Activated naive CD8-positive, alpha-beta T cell treated with anti-CD3 and anti-CD28 coated beads, Interleukin-2, amount 10 ng/mL, durations not matched to agents 7 days and 5 days (primary cell): ENCODE measurements at regions not wholly inside any gene's neighbourhood (a gene's known extent, or its start where the extent isn't known, plus 50 kb on each side); places are given as distances from the start of the nearest gene placed in this dataset.
"Not testable (repeated sequence)": the region's sequence is repeated elsewhere in the genome, so short reads cannot be mapped to it uniquely, and the experiment has no call there.

Experiments
- ATAC-seq: fragments of 150-1000 bp; cut with Tn5 transposase; one replicate; pipeline ENCODE4 v1.10.0; 2021; ENCODE audit warnings: low read depth, moderate library complexity
- POLR2A ChIA-PET: fragments of 350-600 bp; sonication (Branson Sonifier 250); formaldehyde crosslinking; loops from one replicate; lab custom pipeline; 2021; ENCODE audit warnings: antibody characterized with exemption; lab: Charles Lee
- DNase-seq: peaks from one replicate; pipeline ENCODE4 v3.0.0; 2021
- H3K27ac Mint-ChIP-seq: one replicate; pipeline ENCODE4 v1.8.0; 2022; ENCODE audit warnings: mild to moderate bottlenecking, mixed read lengths
- H3K27me3 Mint-ChIP-seq: one replicate; pipeline ENCODE4 v1.8.0; 2022; ENCODE audit warnings: mild to moderate bottlenecking, moderate library complexity, mixed read lengths
- H3K36me3 Mint-ChIP-seq: one replicate; pipeline ENCODE4 v1.8.0; 2021; ENCODE audit warnings: mild to moderate bottlenecking, mixed read lengths
- H3K4me1 Mint-ChIP-seq: one replicate; pipeline ENCODE4 v1.8.0; 2021; ENCODE audit warnings: mixed read lengths
- H3K4me3 Mint-ChIP-seq: one replicate; pipeline ENCODE4 v1.8.0; 2022; ENCODE audit warnings: mild to moderate bottlenecking, moderate library complexity, mixed read lengths
- H3K9me3 Mint-ChIP-seq: one replicate; pipeline ENCODE4 v1.8.0; 2021; ENCODE audit warnings: mixed read lengths

DNA sequence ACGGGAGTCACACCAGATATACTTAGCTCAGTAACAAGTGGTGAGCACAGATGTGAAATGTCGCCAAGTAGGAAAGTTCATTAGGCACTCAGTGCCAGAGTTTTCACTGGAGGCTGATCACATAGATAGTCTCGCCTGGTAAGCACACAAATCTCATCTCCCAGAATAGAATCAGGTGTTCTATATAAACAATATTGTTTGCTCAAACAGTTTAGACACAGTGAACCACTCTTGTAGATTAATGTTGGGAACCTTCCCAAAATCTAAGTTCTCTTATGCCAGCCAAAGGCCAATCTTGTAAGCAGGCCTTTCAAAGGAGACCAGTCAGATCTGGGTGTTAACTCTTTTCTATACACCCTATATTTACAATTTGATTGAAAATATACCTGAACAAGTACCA lies 716.5 kb upstream of the GRM3 start:
- Mint-ChIP-seq H3K27me3 (no peaks in the 10 kb centered on the region), H3K9me3 (peaks cover 7% of the 10 kb centered on the region), H3K27ac (no peak overlapping the region)

DNA sequence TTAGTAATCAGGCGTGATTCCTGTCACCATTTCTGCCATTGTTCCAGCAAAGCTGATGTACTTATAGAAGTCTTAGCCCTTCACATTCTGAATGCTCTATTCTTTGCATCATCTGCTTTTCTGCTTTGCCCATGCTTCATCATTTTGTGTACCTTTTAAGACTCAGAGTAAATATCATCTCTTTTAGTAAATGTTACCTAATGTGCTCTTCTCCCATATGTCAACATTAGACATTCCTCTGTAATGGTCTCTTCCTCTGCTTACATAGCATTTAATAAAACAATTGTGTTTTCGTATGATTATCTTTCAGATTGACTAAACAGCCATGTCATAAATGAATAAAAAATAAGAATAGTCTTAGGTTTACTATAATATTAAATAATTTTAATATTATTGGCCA lies 719.6 kb upstream of the GRM3 start:
- peaks cover 5% of the 10 kb centered on the region for H3K9me3 Mint-ChIP-seq
- no peaks in the 10 kb centered on the region for H3K4me1 Mint-ChIP-seq
- H3K4me3 Mint-ChIP-seq: no peak overlapping the region
- H3K27me3 Mint-ChIP-seq: no peaks in the 10 kb centered on the region
- no peaks in the 10 kb centered on the region for H3K36me3 Mint-ChIP-seq
- DNase-seq (no peak), ATAC-seq (no peak)
- H3K27ac Mint-ChIP-seq: no peak overlapping the region
- POLR2A ChIA-PET: no interaction called here

More for the DNA sequence above, 716.5 kb upstream of the GRM3 start:
- ATAC-seq (no peak), DNase-seq (no peak)
- POLR2A ChIA-PET: no interaction called here
- Mint-ChIP-seq H3K36me3 (no peaks in the 10 kb centered on the region), H3K4me3 (no peak overlapping the region), H3K4me1 (no peaks in the 10 kb centered on the region)

DNA sequence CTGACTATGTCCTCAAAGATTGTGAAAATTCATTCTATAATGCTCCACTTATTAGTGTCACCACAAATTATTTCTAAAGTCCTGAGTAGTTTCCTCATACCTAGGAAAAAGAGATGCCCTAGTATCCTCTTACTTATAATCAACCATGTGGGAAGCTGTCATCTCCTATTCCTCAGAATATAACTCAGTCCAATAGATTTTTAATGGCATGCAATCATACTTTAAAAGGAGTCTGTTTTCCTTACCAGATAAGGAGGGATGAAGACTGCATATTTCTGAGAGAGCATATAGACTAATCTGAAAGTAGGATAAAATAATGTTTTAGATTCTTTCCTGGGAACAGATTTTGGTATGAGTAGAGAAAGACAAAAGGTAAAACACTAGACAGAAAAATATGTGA lies 727.7 kb upstream of the GRM3 start:
- Mint-ChIP-seq H3K27ac (no peak overlapping the region), H3K4me3 (no peak overlapping the region), H3K27me3 (no peaks in the 10 kb centered on the region), H3K36me3 (no peaks in the 10 kb centered on the region), H3K9me3 (peaks cover 8% of the 10 kb centered on the region), H3K4me1 (no peaks in the 10 kb centered on the region)
- DNase-seq (no peak), ATAC-seq (no peak)
- POLR2A ChIA-PET: no interaction called here

DNA sequence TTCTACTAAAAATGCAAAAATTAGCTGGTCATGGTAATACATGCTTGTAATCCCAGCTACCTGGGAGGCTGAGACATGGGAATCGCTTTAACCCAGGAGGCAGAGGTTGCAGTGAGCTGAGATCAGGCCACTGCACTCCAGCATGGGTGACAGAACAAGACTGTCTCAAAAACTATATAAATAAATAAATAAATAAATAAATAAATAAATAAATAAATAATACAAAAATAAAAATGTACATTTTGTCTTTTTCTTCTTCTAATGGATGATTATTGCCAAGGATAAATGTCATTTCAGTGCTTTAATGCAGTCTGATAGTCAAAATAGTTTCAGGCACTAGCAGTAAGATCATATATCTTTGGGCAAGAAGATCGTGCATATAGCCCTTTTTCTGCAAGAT lies 727.6 kb upstream of the SEMA3D start:
- no peak overlapping the region for H3K4me3 Mint-ChIP-seq

DNA sequence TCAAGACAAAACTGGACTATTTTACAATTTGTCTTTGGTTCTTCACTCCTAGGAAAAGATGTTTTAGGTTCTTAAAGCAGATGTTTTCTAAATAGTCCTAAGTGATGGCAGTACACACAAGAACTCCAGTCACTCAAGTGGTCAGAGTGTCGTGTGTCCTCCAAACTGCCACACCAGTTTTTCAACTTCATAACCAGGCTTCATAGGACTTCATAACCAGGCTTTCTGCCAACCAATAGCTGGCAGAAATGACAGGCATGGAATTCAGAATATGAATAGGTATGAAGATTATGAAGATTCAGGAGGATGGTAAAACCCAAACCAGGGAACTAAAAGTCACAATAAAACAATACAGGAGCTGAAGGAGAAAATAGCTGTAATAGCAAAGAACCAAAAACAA lies 721.2 kb upstream of the SEMA3D start:
- no peak for ATAC-seq
- H3K9me3 Mint-ChIP-seq: peaks cover 6% of the 10 kb centered on the region
- POLR2A ChIA-PET: no interaction called here
- H3K4me3 Mint-ChIP-seq: no peak overlapping the region
- H3K36me3 Mint-ChIP-seq: no peaks in the 10 kb centered on the region
- DNase-seq: no peak
- no peaks in the 10 kb centered on the region for H3K4me1 Mint-ChIP-seq
- H3K27me3 Mint-ChIP-seq: no peaks in the 10 kb centered on the region
- no peak overlapping the region for H3K27ac Mint-ChIP-seq

More for the DNA sequence above, 727.6 kb upstream of the SEMA3D start:
- peaks cover 11% of the 10 kb centered on the region for H3K9me3 Mint-ChIP-seq
- POLR2A ChIA-PET: no interaction called here
- H3K36me3 Mint-ChIP-seq: no peaks in the 10 kb centered on the region
- no peaks in the 10 kb centered on the region for H3K4me1 Mint-ChIP-seq
- no peak overlapping the region for H3K27ac Mint-ChIP-seq
- DNase-seq (no peak), ATAC-seq (no peak)
- no peaks in the 10 kb centered on the region for H3K27me3 Mint-ChIP-seq

DNA sequence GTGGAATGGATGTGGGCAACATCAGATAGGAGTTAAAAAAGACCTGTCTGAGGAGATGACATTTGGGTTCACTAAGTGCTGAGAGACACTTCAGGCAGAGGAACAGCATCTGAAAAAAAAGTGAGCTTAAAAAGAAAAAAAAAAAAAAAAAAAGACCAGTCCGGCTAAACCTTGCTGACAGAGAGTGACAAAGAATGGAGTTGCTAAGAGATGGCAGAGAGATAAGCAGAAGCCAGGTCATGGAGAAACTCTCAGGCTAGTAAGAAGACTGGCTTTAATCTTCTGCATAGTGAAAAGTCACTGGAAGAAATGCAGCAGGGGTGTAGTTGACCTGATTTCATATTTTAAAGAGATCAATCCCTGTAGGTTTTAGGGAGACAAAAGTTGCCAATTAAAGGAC lies 711.1 kb upstream of the SEMA3D start:
- POLR2A ChIA-PET: no interaction called here

DNA sequence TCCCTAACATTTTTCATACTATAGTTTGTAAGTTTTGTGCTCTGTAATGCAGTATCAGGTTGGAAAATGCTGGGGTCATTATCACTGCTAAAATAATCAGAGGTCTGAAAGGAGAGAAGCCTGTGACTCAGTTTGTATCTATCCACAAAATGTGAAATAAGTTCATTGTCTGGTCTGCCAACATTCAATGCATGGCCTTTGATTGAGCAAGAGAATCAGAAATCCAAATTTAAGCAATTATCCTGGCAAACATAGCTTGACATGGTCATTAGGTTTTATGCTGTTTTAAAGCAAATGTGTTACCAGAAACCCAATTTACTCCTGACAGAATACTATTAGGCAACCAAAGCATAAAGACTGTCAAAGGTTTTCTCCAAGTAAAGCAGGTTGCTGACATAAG lies 709.7 kb upstream of the SEMA3D start:
- Mint-ChIP-seq H3K4me1 (no peaks in the 10 kb centered on the region), H3K36me3 (no peaks in the 10 kb centered on the region), H3K9me3 (no peaks in the 10 kb centered on the region), H3K4me3 (no peak overlapping the region), H3K27ac (no peak overlapping the region), H3K27me3 (no peaks in the 10 kb centered on the region)
- ATAC-seq (no peak), DNase-seq (no peak)
- POLR2A ChIA-PET: no interaction called here

More for the DNA sequence above, 711.1 kb upstream of the SEMA3D start:
- H3K27ac Mint-ChIP-seq: no peak overlapping the region
- H3K36me3 Mint-ChIP-seq: no peaks in the 10 kb centered on the region
- H3K4me3 Mint-ChIP-seq: no peak overlapping the region
- no peaks in the 10 kb centered on the region for H3K9me3 Mint-ChIP-seq
- H3K27me3 Mint-ChIP-seq: no peaks in the 10 kb centered on the region
- no peak for DNase-seq
- no peak for ATAC-seq
- no peaks in the 10 kb centered on the region for H3K4me1 Mint-ChIP-seq

DNA sequence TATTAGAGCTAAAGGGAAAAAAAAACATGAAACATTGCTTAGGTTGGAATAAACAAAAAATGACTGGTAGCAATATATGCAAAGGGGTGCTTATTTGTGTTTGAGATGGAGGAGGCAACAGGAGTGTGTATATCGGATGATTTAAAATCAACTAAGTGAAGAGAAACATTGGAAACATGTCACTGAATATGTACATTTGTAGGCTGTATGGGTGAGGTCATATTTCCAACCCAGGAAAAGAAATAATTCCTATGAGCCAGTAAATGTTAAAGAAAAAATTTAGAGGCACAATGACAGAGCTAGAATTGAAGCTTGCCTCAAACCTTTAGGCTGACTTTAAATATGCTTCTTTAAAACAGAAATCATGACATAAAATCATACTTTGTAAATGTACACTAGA lies 709.0 kb upstream of the SEMA3D start:
- Mint-ChIP-seq H3K4me1 (no peaks in the 10 kb centered on the region), H3K9me3 (no peaks in the 10 kb centered on the region), H3K4me3 (no peak overlapping the region), H3K27ac (no peak overlapping the region), H3K36me3 (no peaks in the 10 kb centered on the region), H3K27me3 (no peaks in the 10 kb centered on the region)
- no peak for DNase-seq
- POLR2A ChIA-PET: no interaction called here
- ATAC-seq: no peak

DNA sequence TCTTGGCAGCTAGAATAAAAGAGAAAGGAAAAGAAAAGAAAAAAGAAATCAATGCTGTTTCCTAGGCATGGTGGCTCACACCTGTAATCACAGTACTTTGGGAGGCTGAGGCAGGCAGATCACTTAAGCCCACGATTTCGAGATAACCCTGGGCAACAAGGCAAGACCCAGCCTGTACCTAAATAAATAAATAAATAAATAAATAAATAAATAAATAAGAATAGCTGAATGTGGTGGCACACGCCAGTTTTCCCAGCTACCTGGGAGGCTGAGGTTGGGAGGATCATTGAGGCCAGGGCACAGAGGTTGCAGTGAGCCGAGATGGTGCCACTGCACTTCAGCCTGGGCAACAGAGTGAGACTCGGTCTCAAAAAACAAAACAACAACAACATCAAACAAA lies 705.0 kb upstream of the SEMA3D start:
- H3K4me3 Mint-ChIP-seq, H3K36me3 Mint-ChIP-seq: not testable (repeated sequence)

DNA sequence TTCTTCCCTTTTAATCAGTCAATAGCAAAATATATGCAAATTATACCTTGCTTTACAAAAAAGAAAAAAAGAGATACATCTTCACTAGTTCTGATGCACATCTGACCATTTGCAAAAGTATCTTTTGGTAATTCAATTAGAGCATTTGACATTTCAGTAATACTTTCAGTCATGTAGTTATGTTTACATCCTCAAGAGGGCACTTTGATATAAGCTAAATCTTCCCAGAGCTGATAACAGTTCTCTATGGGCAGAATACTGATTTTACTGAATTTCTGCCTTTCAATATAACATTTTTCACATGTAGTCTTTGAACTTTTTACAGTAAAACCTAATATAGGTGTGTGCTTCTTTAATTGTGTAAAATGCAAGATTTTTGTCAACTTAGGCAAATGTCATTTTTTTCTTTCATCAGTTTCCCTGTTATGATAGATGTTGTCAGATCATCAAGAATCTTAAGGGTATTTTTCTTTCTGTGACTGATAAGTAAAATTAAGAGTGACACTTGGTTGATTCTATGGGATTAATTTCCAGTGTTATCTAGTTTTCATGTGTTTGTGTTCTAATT lies 703.5 kb upstream of the SEMA3D start:
- POLR2A ChIA-PET: no interaction called here
- no peak overlapping the region for H3K27ac Mint-ChIP-seq
- no peaks in the 10 kb centered on the region for H3K27me3 Mint-ChIP-seq
- DNase-seq (no peak), ATAC-seq (no peak)
- no peaks in the 10 kb centered on the region for H3K9me3 Mint-ChIP-seq
- H3K4me1 Mint-ChIP-seq: no peaks in the 10 kb centered on the region
- H3K4me3 Mint-ChIP-seq: no peak overlapping the region
- H3K36me3 Mint-ChIP-seq: no peaks in the 10 kb centered on the region

More for the DNA sequence above, 705.0 kb upstream of the SEMA3D start:
- H3K27me3 Mint-ChIP-seq, H3K4me1 Mint-ChIP-seq, H3K9me3 Mint-ChIP-seq, H3K27ac Mint-ChIP-seq, ATAC-seq, POLR2A ChIA-PET, DNase-seq: not testable (repeated sequence)

DNA sequence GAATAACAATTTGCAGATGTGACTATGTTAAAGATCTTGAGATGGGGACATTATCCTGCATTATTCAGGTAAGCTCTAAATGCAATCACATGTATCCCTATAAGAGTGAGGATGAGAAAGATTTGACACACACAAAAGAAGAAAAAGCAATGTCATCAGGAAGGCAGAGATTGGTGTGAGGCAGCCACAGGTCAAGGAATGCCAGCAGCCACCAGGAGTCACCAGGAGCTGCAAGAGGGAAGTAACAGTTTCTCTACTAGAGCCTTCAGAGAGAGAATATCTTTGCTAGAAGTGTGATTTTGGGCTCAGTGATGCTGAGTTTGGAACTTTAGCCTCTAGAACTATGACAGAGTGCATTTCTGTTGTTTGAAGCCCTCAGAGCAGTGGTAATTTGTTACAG lies 700.3 kb upstream of the SEMA3D start:
- ATAC-seq (no peak), DNase-seq (no peak)
- Mint-ChIP-seq H3K36me3 (no peaks in the 10 kb centered on the region), H3K4me1 (no peaks in the 10 kb centered on the region), H3K27ac (no peak overlapping the region), H3K9me3 (no peaks in the 10 kb centered on the region), H3K4me3 (no peak overlapping the region), H3K27me3 (no peaks in the 10 kb centered on the region)
- POLR2A ChIA-PET: no interaction called here

DNA sequence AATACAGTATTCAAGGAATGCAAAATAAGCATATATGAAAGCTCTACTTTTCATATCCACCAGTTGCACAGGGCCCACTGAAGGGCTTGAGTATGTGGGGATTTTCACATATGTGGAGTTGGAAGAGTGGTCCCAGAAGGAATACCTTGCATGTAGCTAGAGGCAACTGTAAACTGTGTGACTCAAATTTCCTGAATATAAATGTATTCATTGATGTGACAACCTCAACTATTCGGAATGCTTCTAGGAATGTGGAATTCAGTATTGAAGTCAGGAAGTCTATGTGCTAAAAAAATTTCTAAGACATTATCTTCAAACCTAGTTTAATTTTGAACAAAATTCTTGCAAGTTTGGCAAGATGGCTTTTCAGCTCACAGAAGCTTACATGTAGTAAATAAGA lies 695.5 kb upstream of the SEMA3D start:
- no peaks in the 10 kb centered on the region for H3K36me3 Mint-ChIP-seq
- H3K4me1 Mint-ChIP-seq: no peaks in the 10 kb centered on the region
- no peaks in the 10 kb centered on the region for H3K9me3 Mint-ChIP-seq
- no peak overlapping the region for H3K4me3 Mint-ChIP-seq
- DNase-seq (no peak), ATAC-seq (no peak)
- no peak overlapping the region for H3K27ac Mint-ChIP-seq
- POLR2A ChIA-PET: no interaction called here
- no peaks in the 10 kb centered on the region for H3K27me3 Mint-ChIP-seq

DNA sequence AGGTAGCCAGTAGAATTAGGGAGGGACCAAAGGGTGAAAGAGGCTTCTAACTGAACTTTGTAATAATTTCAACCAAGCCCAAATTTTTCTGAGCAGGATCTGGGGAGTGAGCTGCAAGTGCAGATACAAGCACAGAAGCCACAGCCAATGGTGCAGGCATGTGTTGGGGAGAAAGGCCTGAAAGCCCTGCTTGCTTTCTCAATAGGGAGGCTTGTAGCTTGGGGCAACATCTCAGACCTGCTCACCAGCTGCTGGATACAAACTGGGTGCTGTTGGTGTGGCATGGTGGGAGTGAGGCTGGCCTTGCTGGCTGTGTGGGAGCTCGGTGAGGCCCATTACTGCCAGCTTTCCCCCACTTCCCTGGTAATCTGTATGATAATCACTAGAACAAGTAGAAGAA lies 688.5 kb upstream of the SEMA3D start:
- H3K36me3 Mint-ChIP-seq: no peaks in the 10 kb centered on the region
- no peak for ATAC-seq
- H3K27ac Mint-ChIP-seq: no peak overlapping the region
- POLR2A ChIA-PET: no interaction called here
- H3K9me3 Mint-ChIP-seq: no peaks in the 10 kb centered on the region
- no peaks in the 10 kb centered on the region for H3K27me3 Mint-ChIP-seq
- H3K4me3 Mint-ChIP-seq: no peak overlapping the region
- DNase-seq: no peak
- no peaks in the 10 kb centered on the region for H3K4me1 Mint-ChIP-seq

DNA sequence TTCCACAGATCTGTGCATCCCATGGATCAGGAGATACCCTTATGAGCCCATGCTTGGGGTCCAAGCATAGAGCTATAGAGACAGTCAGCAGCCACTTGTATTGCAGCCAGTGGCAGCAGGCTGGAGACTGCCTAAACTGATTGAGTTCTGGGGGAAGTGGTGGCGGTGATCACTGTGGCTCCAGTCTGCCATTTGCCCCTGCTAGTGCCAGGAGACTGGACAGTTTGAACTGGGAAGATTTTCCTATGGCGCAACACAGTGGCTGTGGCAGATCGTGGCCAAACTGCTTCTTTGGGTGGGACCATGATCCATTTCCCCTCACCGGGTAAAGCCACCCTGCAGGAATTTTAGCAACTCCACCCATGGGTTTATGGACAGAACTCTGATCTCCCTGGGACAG lies 679.7 kb upstream of the SEMA3D start:
- H3K4me3 Mint-ChIP-seq: no peak overlapping the region
- peaks cover 10% of the 10 kb centered on the region for H3K9me3 Mint-ChIP-seq
- H3K36me3 Mint-ChIP-seq: no peaks in the 10 kb centered on the region
- no peaks in the 10 kb centered on the region for H3K27me3 Mint-ChIP-seq
- no peaks in the 10 kb centered on the region for H3K4me1 Mint-ChIP-seq
- DNase-seq (no peak), ATAC-seq (no peak)
- H3K27ac Mint-ChIP-seq: no peak overlapping the region
- POLR2A ChIA-PET: no interaction called here
